GM18502 (cell line): ENCODE measurements at regions not wholly inside any gene's neighbourhood (a gene's known extent, or its start where the extent isn't known, plus 50 kb on each side); places are given as distances from the start of the nearest gene placed in this dataset.
"Not testable (repeated sequence)": the region's sequence is repeated elsewhere in the genome, so short reads cannot be mapped to it uniquely, and the experiment has no call there.

ENCODE experiments used
- ATAC-seq: cut with Tn5 transposase; IDR thresholded peaks from one replicate; pipeline ENCODE4 v1.9.1; 2021; ENCODE audit warnings: mild to moderate bottlenecking; ENCODE audit not compliant: unreplicated experiment, poor library complexity

DNA sequence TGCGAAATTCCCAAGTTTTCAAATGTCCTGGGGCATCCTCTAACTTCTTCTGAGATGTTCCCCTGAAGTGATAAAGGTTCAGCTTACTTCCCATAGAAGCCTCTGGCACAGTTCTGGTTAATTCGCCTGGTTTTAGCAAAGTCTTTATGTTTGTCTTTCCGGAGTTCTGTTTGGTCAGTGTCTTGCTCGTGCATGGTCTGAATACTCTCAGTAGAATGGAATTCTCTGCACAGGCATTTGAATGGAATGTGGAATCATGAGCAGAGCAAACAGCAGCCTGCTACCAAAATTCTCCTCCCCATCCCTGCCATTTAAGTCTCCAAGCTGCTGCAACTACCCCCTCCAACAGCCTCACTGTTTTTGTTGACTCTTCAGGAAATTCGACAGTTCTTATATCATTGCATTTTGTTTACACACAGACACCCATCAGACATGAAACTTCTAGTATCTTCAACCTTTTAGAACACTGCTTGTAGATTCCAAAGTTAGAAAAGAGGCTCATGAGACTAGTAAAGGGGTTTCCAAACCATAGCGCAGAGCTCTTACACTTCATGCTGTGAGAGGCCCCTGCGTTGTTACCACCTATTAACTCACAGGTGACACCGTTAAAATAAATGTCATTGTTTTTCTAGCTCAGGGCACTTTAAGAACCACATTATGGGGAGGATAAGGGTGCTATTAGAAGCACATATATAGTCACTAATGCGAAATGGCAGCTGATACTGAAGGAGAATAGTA, 129.7 kb downstream of the PLCE1 start:
- no peak for ATAC-seq

DNA sequence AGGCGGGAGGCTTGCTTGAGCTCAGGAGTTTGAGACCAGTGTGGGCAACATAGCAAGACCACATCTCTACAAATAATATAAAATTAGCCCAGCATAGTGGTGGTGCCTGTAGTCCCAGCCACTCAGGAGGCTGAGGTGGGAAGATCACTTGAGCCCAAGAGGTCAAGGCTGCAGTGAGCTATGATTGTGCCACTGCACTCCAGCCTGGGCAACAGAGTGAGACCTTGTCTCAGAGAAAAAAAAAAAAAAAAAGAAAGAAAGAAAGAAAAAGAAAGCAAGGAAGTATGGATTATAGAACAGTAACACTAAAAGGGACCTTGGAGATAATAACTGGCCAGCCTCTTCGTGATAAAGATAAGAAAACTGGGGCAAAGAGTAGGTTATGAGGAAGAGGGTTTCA, 130.4 kb downstream of the PLCE1 start:
- ATAC-seq: not testable (repeated sequence)

GRCh38 chr10:94125268-94125667, 131.5 kb downstream of the PLCE1 start:
- not testable (repeated sequence) for ATAC-seq

DNA sequence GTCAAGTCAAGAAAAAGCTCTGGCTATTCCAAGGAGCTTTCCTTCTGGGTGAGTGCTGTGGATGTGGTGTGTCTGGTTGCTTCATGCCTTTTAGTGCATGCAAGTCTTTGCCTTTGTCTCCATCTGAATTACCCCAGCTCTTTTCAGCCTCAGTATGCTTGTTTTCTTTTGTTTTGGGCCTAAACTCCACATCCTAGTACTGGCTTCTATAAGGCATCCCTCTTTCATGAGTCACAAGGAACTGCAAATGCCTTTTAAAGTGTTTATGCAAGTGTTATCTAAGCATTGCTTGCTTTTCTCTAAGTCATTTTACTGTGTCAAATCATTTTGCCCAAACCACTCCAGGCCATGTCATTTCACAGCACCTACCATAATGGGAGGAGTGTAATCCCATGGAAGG, 132.1 kb downstream of the PLCE1 start:
- ATAC-seq: no peak

- no peak for ATAC-seq
Measured at GRCh38 chr10:94129393-94130130, 135.8 kb downstream of the PLCE1 start.

DNA sequence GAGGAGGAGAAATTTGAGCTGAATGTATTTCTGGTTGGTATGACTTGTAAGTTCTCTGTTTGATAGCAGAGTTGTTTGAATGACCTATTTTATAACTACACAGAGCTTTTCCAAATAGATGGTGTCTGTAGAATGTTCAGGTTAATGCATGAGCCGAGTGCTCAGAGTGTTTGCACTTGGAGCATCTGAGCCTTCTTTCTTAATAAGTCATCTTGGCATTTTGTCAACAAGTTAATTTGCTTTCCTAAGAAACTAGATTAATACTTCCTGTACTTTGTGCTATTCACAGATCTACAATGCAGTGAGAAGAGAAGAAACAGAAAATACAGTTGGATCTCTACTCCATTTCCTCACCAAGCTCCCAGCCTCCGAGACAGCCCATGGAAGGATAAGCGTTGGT, 138.2 kb downstream of the PLCE1 start:
- no peak for ATAC-seq

- no peak for ATAC-seq
Measured at GRCh38 chr10:94133239-94133638, 139.5 kb downstream of the PLCE1 start.

- ATAC-seq: no peak
Measured at GRCh38 chr10:94137747-94138146, 144.0 kb downstream of the PLCE1 start.

- ATAC-seq: no peak
Measured at GRCh38 chr10:94138391-94138790, 144.7 kb downstream of the PLCE1 start.

- ATAC-seq: no peak
Measured at GRCh38 chr10:94143261-94143660, 149.5 kb downstream of the PLCE1 start.

DNA sequence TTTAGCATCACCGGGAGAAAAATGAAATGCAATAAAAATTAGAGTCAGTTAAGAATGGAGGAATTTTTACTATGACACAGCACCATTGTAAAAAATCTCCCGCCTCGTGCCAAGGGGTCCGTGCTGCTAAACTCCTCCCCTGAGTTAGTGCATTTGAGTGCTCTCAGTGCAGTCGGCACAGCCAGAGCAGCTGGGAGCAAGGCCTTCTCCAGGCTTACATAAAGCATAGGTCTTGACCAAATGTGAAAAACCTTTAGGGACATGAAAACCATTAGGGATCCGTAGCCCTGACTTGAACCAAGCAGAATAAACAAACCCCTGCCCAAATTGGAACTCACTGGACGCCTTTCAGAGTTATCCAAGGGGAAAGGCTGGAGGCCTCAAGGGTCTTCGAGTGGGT, 152.6 kb downstream of the PLCE1 start:
- ATAC-seq: no peak

DNA sequence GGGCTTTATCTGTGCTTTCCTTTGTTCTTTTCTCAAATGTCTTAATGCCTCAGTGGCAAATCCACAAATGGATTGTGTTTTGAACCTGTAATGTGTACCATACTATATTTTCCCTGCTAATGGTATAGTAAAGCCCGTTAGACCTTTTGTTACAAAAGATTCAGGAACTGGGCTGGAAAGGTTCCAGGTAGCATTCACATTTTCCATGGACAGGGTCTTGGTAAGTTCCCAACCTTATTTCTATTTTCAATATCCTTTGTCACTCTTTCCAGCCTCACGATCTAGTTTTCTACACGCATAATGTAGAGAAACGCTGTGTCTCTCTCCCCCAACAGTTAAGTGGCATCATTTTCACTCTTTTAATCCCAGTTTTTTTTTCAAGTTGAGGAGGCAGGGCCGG, 153.0 kb downstream of the PLCE1 start:
- no peak for ATAC-seq

GRCh38 chr10:94149702-94150101, 156.0 kb downstream of the PLCE1 start:
- no peak for ATAC-seq

GRCh38 chr10:94150541-94151184, 156.9 kb downstream of the PLCE1 start:
- no peak for ATAC-seq

- ATAC-seq: no peak
Measured at GRCh38 chr10:94155722-94156271, 162.1 kb downstream of the PLCE1 start.

- ATAC-seq: no peak
Measured at GRCh38 chr10:94156453-94156852, 162.7 kb downstream of the PLCE1 start.

DNA sequence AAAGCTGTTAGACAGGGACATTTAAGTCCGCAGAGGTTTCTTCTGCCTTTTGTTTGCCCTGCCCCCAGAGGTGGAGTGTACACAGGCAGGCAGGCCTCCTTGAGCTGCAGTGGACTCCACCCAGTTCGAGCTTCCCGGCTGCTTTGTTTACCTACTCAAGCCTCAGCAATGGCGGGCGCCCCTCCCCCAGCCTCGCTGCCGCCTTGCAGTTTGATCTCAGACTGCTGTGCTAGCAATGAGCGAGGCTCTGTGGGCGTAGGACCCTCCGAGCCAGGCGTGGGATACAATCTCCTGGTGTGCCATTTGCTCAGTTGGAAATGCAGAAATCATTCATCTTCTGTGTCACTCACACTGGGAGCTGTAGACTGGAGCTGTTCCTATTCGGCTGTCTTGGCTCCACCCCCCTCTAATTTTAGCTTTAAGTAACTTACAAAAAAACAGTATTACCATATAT, 171.5 kb downstream of the PLCE1 start:
- ATAC-seq: not testable (repeated sequence)

GRCh38 chr10:94172332-94172731, 178.6 kb downstream of the PLCE1 start:
- no peak for ATAC-seq

DNA sequence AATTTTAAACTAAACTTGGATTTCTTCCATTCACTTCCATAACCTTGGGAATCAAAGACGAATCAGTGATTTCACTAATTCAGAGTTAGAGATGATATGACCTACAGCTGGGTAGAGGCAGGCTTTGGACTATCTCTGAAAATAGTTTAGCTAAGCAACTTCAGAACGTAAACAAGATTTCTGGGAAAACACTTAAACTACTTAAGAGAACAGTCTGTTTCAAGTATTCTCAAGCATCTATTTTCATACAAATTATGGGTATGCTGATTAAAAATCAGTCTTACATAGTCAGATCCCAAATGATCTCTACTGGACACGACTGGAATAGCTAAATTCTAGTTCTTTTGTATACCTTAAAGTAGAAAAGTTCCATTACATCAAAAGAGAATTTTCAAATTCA, 179.9 kb downstream of the PLCE1 start:
- ATAC-seq: no peak

GRCh38 chr10:94174838-94175237, 181.1 kb downstream of the PLCE1 start:
- ATAC-seq: no peak
